ENCODE measurements at regions not wholly inside any gene's neighbourhood (a gene's known extent, or its start where the extent isn't known, plus 50 kb on each side); places are given as distances from the start of the nearest gene placed in this dataset.

- TF ChIP-seq CTCF (IDR thresholded peaks at IDR 0.05) (no peak), REST (IDR thresholded peaks at IDR 0.05; ENCODE audit: insufficient read depth in 1 of 2, low read depth in 2 of 2, low read length in 1 of 2) (no peak)
Observed at GRCh38 chr10:94266091-94266490, 96.6 kb downstream of the NOC3L start.
